Stomach (tissue), 8 donors: ENCODE measurements at regions not wholly inside any gene's neighbourhood (a gene's known extent, or its start where the extent isn't known, plus 50 kb on each side); places are given as distances from the start of the nearest gene placed in this dataset.

ENCODE experiments used
- DNase-seq, 2 donors: peaks; one replicate each; pipeline versions ENCODE4 v3.0.0 to v3.0.0-alpha.2; 2013 to 2019
- H3K27ac ChIP-seq, 5 donors: fragments of 200-600 bp in 4 of 5; sonication (generic) in 4 of 5; one replicate each; pipeline ENCODE4 v1.5.1; 2013 to 2019; ENCODE audit warnings: mild to moderate bottlenecking in 1 of 5, moderate library complexity in 1 of 5
- H3K27me3 ChIP-seq, 3 donors: fragments of 200-600 bp; sonication (generic); one replicate each; pipeline ENCODE4 v1.5.1; 2017 to 2019; ENCODE audit warnings: mixed run types in 1 of 3
- H3K36me3 ChIP-seq, 4 donors: fragments of 200-600 bp; sonication (generic); 1 replicate in 3 of 4; 2 replicates in 1 of 4; pipeline ENCODE4 v1.5.1; 2016 to 2019
- H3K4me1 ChIP-seq, 4 donors: fragments of 200-600 bp; sonication (generic); one replicate each; pipeline ENCODE4 v1.5.1; 2016 to 2019
- H3K4me3 ChIP-seq, 4 donors: fragments of 200-600 bp; sonication (generic) in 3 of 4; one replicate each; pipeline ENCODE4 v1.5.1; 2016 to 2019; ENCODE audit warnings: mild to moderate bottlenecking in 1 of 4
- H3K9me3 ChIP-seq, 4 donors: fragments of 200-600 bp; sonication (generic); one replicate each; pipeline ENCODE4 v1.5.1; 2016 to 2019
- CTCF ChIP-seq, 7 experiments: fragments of 450-650 bp in 4 of 7; fragments of 200-600 bp in 3 of 7; sonication (generic) in 3 of 7; IDR thresholded peaks; one replicate each; pipeline ENCODE4 v1.5.1; 2016 to 2019; ENCODE audit warnings: antibody characterized with exemption in 7 of 7, control low read depth in 2 of 7, mild to moderate bottlenecking in 1 of 7
- EP300 ChIP-seq: sonication (generic); formaldehyde crosslinking; IDR thresholded peaks from one replicate; pipeline ENCODE4 v1.6.1; 2017; ENCODE audit warnings: antibody characterized with exemption
- POLR2A ChIP-seq, 4 donors: fragments of 450-650 bp; IDR thresholded peaks; one replicate each; pipeline ENCODE4 v1.6.1; 2016; ENCODE audit warnings: antibody characterized with exemption in 4 of 4, control low read depth in 2 of 4, mild to moderate bottlenecking in 1 of 4, moderate library complexity in 1 of 4
- POLR2AphosphoS5 ChIP-seq, 3 donors: sonication (generic); formaldehyde crosslinking; IDR thresholded peaks; one replicate each; pipeline ENCODE4 v1.6.1; 2016; ENCODE audit warnings: antibody characterized with exemption in 3 of 3
- WGBS, 5 donors: extraction: QIAGEN DNeasy Blood & Tissue Kit in 3 of 5; methylation state at CpG; one replicate each; pipeline versions ENCODE4 v1.1.5 to v1.1.7; 2013 to 2018; 5-methylcytosine and 5-hydroxymethylcytosine counted together
- intact Hi-C: fragments of 100-400 bp; cut with DNase I; formaldehyde crosslinking; loops from one replicate; pipeline ENCODE4 v1.15.1; 2023; ENCODE audit warnings: low total_unique reads
- donor health status: healthy with polysubstance abuse.
- donor health status: Bipolar disorder and iron deficiency.
- donor health status: healthy.

DNA sequence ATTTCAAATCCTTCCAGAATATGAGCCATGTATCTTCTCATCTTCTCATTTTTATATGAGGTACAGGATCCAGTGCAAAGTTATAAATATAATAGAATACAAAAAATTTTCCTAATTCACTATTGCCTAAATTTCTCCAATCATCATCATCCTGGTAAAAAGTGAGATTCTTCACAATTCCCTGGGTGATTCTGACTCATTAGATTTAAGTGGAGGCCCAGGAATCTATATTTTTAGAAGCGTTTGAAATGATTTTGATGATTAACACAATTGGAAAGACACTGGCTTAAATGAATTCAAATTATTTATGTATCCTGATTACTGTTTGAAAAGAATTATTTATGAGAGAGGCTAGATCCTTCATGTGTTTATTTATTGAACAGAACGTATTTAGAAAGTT, 380.3 kb upstream of the PDE3A start:
- WGBS, 5 donors = 44 to 60% (median 52%) methylated on average over 2 of the region's 2 CpGs
- intact Hi-C loops = no loop called here
- Histone ChIP-seq H3K4me3 (no peak overlapping the region), H3K36me3 (no peaks in the 10 kb centered on the region), H3K9me3 (no peaks in the 10 kb centered on the region), H3K27ac (no peak overlapping the region), H3K27me3 (no peaks in the 10 kb centered on the region), H3K4me1 (peaks cover 0 to 13% (median 4%) of the 10 kb centered on the region in 4 donors)
- no peak for TF ChIP-seq POLR2A (IDR thresholded peaks at IDR 0.05)
- no peak for TF ChIP-seq POLR2AphosphoS5 (IDR thresholded peaks at IDR 0.05)
- TF ChIP-seq CTCF (IDR thresholded peaks at IDR 0.05) = no peak
- TF ChIP-seq EP300 = no peak
- DNase-seq = no peak

GRCh38 chr12:19988459-19988873, 379.9 kb upstream of the PDE3A start:
- WGBS, 5 donors = 22 to 44% (median 24%) methylated on average over 3 of the region's 3 CpGs
- Histone ChIP-seq H3K9me3 (no peaks in the 10 kb centered on the region), H3K4me1 (peaks cover 0 to 13% (median 4%) of the 10 kb centered on the region in 4 donors), H3K27me3 (no peaks in the 10 kb centered on the region), H3K27ac (no peak overlapping the region), H3K36me3 (no peaks in the 10 kb centered on the region), H3K4me3 (no peak overlapping the region)
- TF ChIP-seq POLR2A (IDR thresholded peaks at IDR 0.05) = no peak
- no peak for TF ChIP-seq CTCF (IDR thresholded peaks at IDR 0.05)
- no peak for TF ChIP-seq POLR2AphosphoS5 (IDR thresholded peaks at IDR 0.05)
- no peak for TF ChIP-seq EP300
- DNase-seq = peak in 1 of 2 donors; percentile 37
- intact Hi-C loops = no loop called here

DNA sequence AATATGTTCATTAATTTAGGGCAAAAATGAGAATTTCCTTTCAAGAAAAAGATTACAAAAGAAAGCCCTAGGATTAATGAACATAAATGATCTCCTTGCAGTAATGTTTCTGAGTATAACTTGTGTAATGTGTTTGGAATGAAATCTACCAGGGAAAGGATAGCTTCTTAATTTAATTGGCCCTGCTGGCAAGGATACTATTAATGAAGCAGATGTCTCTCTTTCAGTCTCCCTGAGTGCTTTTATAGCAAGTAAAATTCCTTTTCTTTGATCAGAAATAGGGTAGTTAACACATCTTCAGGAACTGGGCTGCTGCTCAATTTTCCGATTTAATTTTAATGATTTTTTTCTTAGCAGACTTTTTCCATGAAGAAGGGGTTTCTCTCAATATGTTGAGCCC, 379.4 kb upstream of the PDE3A start:
- H3K27me3 ChIP-seq = no peaks in the 10 kb centered on the region
- H3K9me3 ChIP-seq = no peaks in the 10 kb centered on the region
- intact Hi-C loops = no loop called here
- DNase-seq = peak in 1 of 2 donors; percentile 15
- no peak overlapping the region for H3K4me3 ChIP-seq
- no peak for TF ChIP-seq EP300
- TF ChIP-seq POLR2A (IDR thresholded peaks at IDR 0.05) = no peak
- TF ChIP-seq CTCF (IDR thresholded peaks at IDR 0.05) = no peak
- TF ChIP-seq POLR2AphosphoS5 (IDR thresholded peaks at IDR 0.05) = no peak
- 77 to 95% (median 79%) methylated on average over 1 of the region's 1 CpG for WGBS, 5 donors
- H3K36me3 ChIP-seq = no peaks in the 10 kb centered on the region
- H3K4me1 ChIP-seq = peaks cover 0 to 13% (median 4%) of the 10 kb centered on the region in 4 donors
- H3K27ac ChIP-seq = no peak overlapping the region

DNA sequence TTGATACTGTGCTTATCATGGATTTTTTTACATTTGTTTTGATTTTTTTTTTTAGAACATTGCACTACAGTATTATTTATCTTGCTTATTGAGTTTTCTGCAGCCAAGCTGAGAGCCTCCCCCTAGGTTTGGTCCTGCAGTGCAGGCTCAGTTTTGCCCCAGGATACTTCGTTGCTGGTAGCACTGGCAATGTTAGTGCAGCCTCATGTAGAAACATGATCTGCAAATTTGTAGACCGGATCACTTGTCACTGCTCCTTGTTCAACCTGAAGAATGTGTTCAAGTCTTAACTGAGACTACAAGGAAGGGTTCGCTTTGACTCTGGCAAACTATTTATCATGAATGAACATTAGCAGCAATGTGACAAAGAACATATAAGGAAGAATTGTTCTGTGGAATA, 377.2 kb upstream of the PDE3A start:
- H3K4me3 ChIP-seq = no peak overlapping the region
- peaks cover 0 to 13% (median 4%) of the 10 kb centered on the region in 4 donors for H3K4me1 ChIP-seq
- no peak for TF ChIP-seq EP300
- TF ChIP-seq POLR2A (IDR thresholded peaks at IDR 0.05) = no peak
- no peaks in the 10 kb centered on the region for H3K9me3 ChIP-seq
- 68 to 87% (median 74%) methylated on average over 3 of the region's 3 CpGs for WGBS, 5 donors
- H3K27me3 ChIP-seq = no peaks in the 10 kb centered on the region
- DNase-seq = no peak
- H3K27ac ChIP-seq = no peak overlapping the region
- intact Hi-C loops = no loop called here
- H3K36me3 ChIP-seq = no peaks in the 10 kb centered on the region

- Histone ChIP-seq H3K27me3 (no peaks in the 10 kb centered on the region), H3K9me3 (no peaks in the 10 kb centered on the region), H3K36me3 (no peaks in the 10 kb centered on the region), H3K27ac (no peak overlapping the region), H3K4me1 (peaks cover 0 to 13% (median 4%) of the 10 kb centered on the region in 4 donors), H3K4me3 (no peak overlapping the region)
- no peak for TF ChIP-seq POLR2A (IDR thresholded peaks at IDR 0.05)
- no peak for TF ChIP-seq POLR2AphosphoS5 (IDR thresholded peaks at IDR 0.05)
- no peak for TF ChIP-seq EP300
- DNase-seq = no peak
- intact Hi-C loops = no loop called here
- WGBS, 5 donors = 55 to 73% (median 67%) methylated on average over 2 of the region's 2 CpGs
These were observed 376.0 kb upstream of the PDE3A start for GRCh38 chr12:19992311-19992710.
